SK-N-SH (cell line): ENCODE measurements at regions not wholly inside any gene's neighbourhood (a gene's known extent, or its start where the extent isn't known, plus 50 kb on each side); places are given as distances from the start of the nearest gene placed in this dataset.
A peak's percentile ranks its signal among the peaks of the same experiment; 100 is the strongest.

Source experiments
- EP300 ChIP-seq, 2 experiments: IDR thresholded peaks; 2 replicates each; pipeline versions ENCODE4 v1.4.0 to v1.6.1; 2012; ENCODE audit warnings: borderline replicate concordance in 1 of 2, low read depth in 1 of 2, low read length in 1 of 2
- EZH2phosphoT487 ChIP-seq: fragments of 200-600 bp; sonication (generic); IDR thresholded peaks from 2 replicates; pipeline ENCODE4 v1.6.1; 2017; ENCODE audit warnings: low read depth, mixed run types, mild to moderate bottlenecking, antibody characterized with exemption, moderate library complexity, borderline replicate concordance
- FOXJ3 ChIP-seq: sonication (generic); formaldehyde crosslinking; IDR thresholded peaks from 2 replicates; pipeline ENCODE4 v1.5.1; 2020; ENCODE audit warnings: mild to moderate bottlenecking, missing genetic modification reagents
- JUND ChIP-seq: IDR thresholded peaks from 2 replicates; pipeline ENCODE4 v1.4.0; 2012
- MAX ChIP-seq: IDR thresholded peaks from 2 replicates; pipeline ENCODE4 v1.4.0; 2012; ENCODE audit warnings: low read depth
- NFIC ChIP-seq: IDR thresholded peaks from 2 replicates; pipeline ENCODE4 v1.4.0; 2012; ENCODE audit warnings: borderline replicate concordance
- POLR2AphosphoS5 ChIP-seq: IDR thresholded peaks from 2 replicates; pipeline ENCODE4 v1.6.1; 2012; ENCODE audit warnings: low read depth, low read length
- RAD21 ChIP-seq: IDR thresholded peaks from 2 replicates; pipeline ENCODE4 v1.6.1; 2012; ENCODE audit warnings: mild to moderate bottlenecking, low read length
- REST ChIP-seq: IDR thresholded peaks from 2 replicates; pipeline ENCODE4 v1.6.1; 2012; ENCODE audit warnings: mild to moderate bottlenecking, low read depth, low read length, moderate library complexity
- RXRA ChIP-seq: IDR thresholded peaks from 2 replicates; pipeline ENCODE4 v1.4.0; 2012; ENCODE audit warnings: low read depth, mild to moderate bottlenecking, borderline replicate concordance
- ZBTB33 ChIP-seq: IDR thresholded peaks from 2 replicates; pipeline ENCODE4 v1.4.0; 2012; ENCODE audit warnings: low read depth, borderline replicate concordance
- TF ChIP-seq, protein P1 (sequence below): fragments of 200-600 bp; sonication (generic); IDR thresholded peaks from 2 replicates; pipeline ENCODE4 v1.6.1; 2017; ENCODE audit warnings: antibody characterized with exemption, mild to moderate bottlenecking, moderate library complexity

GRCh38 chr2:41886145-41886664, 161.6 kb upstream of the PKDCC start:
- TF ChIP-seq JUND (no peak), EZH2phosphoT487 (no peak), FOXJ3 (CRISPR knock-in tag) (peak; percentile 89), ZBTB33 (no peak), REST (no peak), EP300 (IDR thresholded peaks at IDR 0.05; ENCODE audit: borderline replicate concordance in 1 of 2, low read depth in 1 of 2, low read length in 1 of 2) (peak; percentile 12 to 99; a peak in 3 of 4 replicates), NFIC (no peak), RXRA (no peak), RAD21 (peak; percentile 60), MAX (no peak), POLR2AphosphoS5 (peak; percentile 27; the same call in 1 of the 2 replicates)
- TF ChIP-seq, protein P1, sequence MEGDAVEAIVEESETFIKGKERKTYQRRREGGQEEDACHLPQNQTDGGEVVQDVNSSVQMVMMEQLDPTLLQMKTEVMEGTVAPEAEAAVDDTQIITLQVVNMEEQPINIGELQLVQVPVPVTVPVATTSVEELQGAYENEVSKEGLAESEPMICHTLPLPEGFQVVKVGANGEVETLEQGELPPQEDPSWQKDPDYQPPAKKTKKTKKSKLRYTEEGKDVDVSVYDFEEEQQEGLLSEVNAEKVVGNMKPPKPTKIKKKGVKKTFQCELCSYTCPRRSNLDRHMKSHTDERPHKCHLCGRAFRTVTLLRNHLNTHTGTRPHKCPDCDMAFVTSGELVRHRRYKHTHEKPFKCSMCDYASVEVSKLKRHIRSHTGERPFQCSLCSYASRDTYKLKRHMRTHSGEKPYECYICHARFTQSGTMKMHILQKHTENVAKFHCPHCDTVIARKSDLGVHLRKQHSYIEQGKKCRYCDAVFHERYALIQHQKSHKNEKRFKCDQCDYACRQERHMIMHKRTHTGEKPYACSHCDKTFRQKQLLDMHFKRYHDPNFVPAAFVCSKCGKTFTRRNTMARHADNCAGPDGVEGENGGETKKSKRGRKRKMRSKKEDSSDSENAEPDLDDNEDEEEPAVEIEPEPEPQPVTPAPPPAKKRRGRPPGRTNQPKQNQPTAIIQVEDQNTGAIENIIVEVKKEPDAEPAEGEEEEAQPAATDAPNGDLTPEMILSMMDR, result no peak
